PC-3 (cell line): ENCODE measurements at regions not wholly inside any gene's neighbourhood (a gene's known extent, or its start where the extent isn't known, plus 50 kb on each side); places are given as distances from the start of the nearest gene placed in this dataset.
"Not testable (repeated sequence)": the region's sequence is repeated elsewhere in the genome, so short reads cannot be mapped to it uniquely, and the experiment has no call there.

Experiments used
- ATAC-seq: fragments of 200-7000 bp; cut with Tn5 transposase; 2 replicates; pipeline ENCODE4 v1.9.1; 2020; ENCODE audit warnings: mild to moderate bottlenecking, moderate library complexity
- BruUV-seq: library from RNA; stranded (reverse); fragments of 400-500 nt; replicated peaks from 2 replicates; lab custom pipeline; 2021; lab: Mats Ljungman, UMichigan
- CTCF ChIA-PET: fragments of 300-600 bp; sonication (Branson Sonifier 250); formaldehyde crosslinking; loops from one replicate; lab custom pipeline; 2022; ENCODE audit warnings: antibody characterized with exemption; lab: Charles Lee
- POLR2A ChIA-PET: fragments of 300-600 bp; sonication (Branson Sonifier 250); formaldehyde crosslinking; loops from one replicate; lab custom pipeline; 2022; ENCODE audit warnings: antibody characterized with exemption; ENCODE audit not compliant: unreplicated experiment; lab: Charles Lee
- DNase-seq: peaks from one replicate; pipeline ENCODE4 v3.0.0-alpha.2; 2015
- H2AFZ ChIP-seq: fragments of 300-600 bp; sonication (generic); 2 replicates; pipeline ENCODE4 v1.6.0; 2016; ENCODE audit warnings: antibody characterized with exemption, low read length
- H3F3A ChIP-seq: fragments of 300-600 bp; sonication (generic); one replicate; pipeline ENCODE4 v1.6.0; 2017; ENCODE audit warnings: antibody characterized with exemption, low read length, control low read depth, mild to moderate bottlenecking; ENCODE audit not compliant: unreplicated experiment
- H3K27ac ChIP-seq: fragments of 300-600 bp; sonication (generic); 2 replicates; pipeline ENCODE4 v1.5.1; 2016; ENCODE audit warnings: mild to moderate bottlenecking, low read length
- H3K27me3 ChIP-seq: fragments of 300-600 bp; sonication (generic); 2 replicates; pipeline ENCODE4 v1.6.1; 2016; ENCODE audit warnings: low read length, mixed read lengths
- H3K36me3 ChIP-seq: fragments of 300-600 bp; sonication (generic); 2 replicates; pipeline ENCODE4 v1.6.1; 2016; ENCODE audit warnings: low read depth, mixed run types, low read length, mixed read lengths
- H3K4me1 ChIP-seq: fragments of 300-600 bp; sonication (generic); 2 replicates; pipeline ENCODE4 v1.5.1; 2016; ENCODE audit warnings: low read length; ENCODE audit not compliant: insufficient read depth
- H3K4me2 ChIP-seq: fragments of 300-600 bp; sonication (generic); 2 replicates; pipeline ENCODE4 v1.6.0; 2016; ENCODE audit warnings: low read length
- H3K4me3 ChIP-seq: fragments of 300-600 bp; sonication (generic); 2 replicates; pipeline ENCODE4 v1.5.1; 2016; ENCODE audit warnings: mild to moderate bottlenecking, low read length, mixed read lengths
- H3K79me2 ChIP-seq: fragments of 300-600 bp; sonication (generic); 2 replicates; pipeline ENCODE4 v1.6.1; 2017; ENCODE audit warnings: low read length, mixed read lengths
- H3K9ac ChIP-seq: fragments of 300-600 bp; sonication (generic); 2 replicates; pipeline ENCODE4 v1.6.0; 2016; ENCODE audit warnings: mild to moderate bottlenecking, low read length
- H3K9me2 ChIP-seq: fragments of 300-600 bp; sonication (generic); replicated peaks from 2 replicates; pipeline ENCODE4 v1.6.1; 2016; ENCODE audit warnings: mixed run types, low read length, mixed read lengths
- H3K9me3 ChIP-seq: fragments of 300-600 bp; sonication (generic); 2 replicates; pipeline ENCODE4 v1.6.1; 2016; ENCODE audit warnings: low read length, mixed read lengths
- H4K20me1 ChIP-seq: fragments of 300-600 bp; sonication (generic); 2 replicates; pipeline ENCODE4 v1.6.1; 2016; ENCODE audit warnings: low read length, mixed read lengths
- EZH2 ChIP-seq: fragments of 300-600 bp; sonication (generic); IDR thresholded peaks from one replicate; pipeline ENCODE4 v1.6.1; 2017; ENCODE audit warnings: antibody characterized with exemption, mild to moderate bottlenecking, low read length; ENCODE audit not compliant: unreplicated experiment
- EZH2phosphoT487 ChIP-seq: fragments of 300-600 bp; sonication (generic); IDR thresholded peaks from 2 replicates; pipeline ENCODE4 v1.6.1; 2018; ENCODE audit warnings: mild to moderate bottlenecking, antibody characterized with exemption, low read length, borderline replicate concordance
- intact Hi-C: fragments of 100-400 bp; cut with micrococcal nuclease; formaldehyde crosslinking; loops from 2 replicates; pipeline ENCODE4 v1.9.0; 2023
- TF ChIP-seq, protein P1 (sequence below): fragments of 300-600 bp; sonication (generic); conservative IDR thresholded peaks from 2 replicates; pipeline ENCODE4 v1.5.1; 2017; ENCODE audit warnings: antibody characterized with exemption, low read depth, mild to moderate bottlenecking, low read length

DNA sequence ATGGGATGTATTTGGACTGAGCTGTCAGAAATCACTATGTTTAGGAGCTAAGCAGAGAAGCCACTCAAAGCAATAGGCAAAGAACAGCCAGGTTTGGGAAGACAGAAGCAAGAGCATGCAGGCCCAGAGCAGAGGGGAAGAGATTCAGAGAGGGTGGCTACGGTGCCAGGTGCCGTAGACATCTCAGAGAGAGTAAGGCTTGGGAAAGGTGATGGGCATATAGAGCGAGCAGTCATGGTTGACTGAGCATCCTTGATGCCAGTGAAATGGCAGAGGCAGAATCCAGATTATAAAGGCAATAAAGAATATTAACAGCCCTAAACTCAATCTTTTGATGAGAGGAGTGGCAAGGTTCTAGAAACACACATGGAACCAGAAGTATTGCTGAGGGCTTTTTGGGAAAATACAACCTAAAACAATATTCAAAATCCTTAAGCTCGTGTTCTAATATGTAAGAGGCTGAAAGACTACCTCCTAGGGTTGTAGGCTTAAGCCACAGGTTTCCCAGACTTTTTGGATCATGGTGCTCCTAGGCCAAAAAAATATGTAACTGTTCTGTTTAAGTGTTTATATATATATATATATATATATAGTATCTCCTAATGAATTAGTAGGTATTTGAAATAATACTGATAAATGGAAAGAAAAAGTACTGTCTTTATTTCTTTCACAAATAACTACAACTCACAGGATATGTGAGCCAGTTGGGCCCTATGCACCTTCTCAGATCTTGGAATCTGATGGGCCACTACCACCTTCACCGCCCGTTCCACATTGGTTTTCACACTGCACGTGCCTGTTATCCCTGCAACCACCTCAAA lies 113.3 kb downstream of the MYCN start:
- CTCF ChIA-PET: no interaction called here
- ATAC-seq: no peak

DNA sequence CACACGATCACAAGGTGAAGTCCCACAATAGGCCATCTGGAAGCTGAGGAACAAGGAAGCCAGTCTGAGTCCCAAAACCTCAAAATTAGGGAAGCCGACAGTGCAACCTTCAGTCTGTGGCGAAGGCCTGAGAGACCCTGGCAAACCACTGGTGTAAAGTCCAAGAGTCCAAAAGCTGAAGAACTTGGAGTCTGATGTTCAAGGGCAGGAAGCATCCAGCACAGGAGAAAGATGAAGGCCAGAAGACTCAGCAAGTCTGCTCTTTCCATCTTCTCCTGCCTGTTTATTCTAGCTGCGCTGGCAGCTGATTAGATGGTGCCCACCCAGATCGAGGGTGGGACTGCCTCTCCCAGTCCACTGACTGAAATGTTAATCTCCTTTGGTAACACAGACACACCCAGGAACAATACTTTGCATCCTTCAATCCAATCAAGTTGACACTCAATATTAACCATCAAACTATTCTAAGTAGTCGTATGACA lies 112.3 kb downstream of the MYCN start:
- CTCF ChIA-PET, H3K27me3 ChIP-seq, ATAC-seq, H3F3A ChIP-seq, H3K27ac ChIP-seq, H2AFZ ChIP-seq, H3K9me2 ChIP-seq, H3K4me3 ChIP-seq, H3K9me3 ChIP-seq, H3K36me3 ChIP-seq, DNase-seq, POLR2A ChIA-PET, intact Hi-C loops, BruUV-seq, H3K4me2 ChIP-seq, H3K9ac ChIP-seq, H3K4me1 ChIP-seq, H3K79me2 ChIP-seq, H4K20me1 ChIP-seq: not testable (repeated sequence)

More for the DNA sequence above, 113.3 kb downstream of the MYCN start:
- Histone ChIP-seq H3K9me2 (no peaks in the 10 kb centered on the region), H3K9ac (no peak overlapping the region), H3K4me3 (no peak overlapping the region), H3K4me1 (no peaks in the 10 kb centered on the region), H3F3A (no peaks in the 10 kb centered on the region), H3K9me3 (no peaks in the 10 kb centered on the region), H3K4me2 (no peak overlapping the region), H3K27ac (no peak overlapping the region), H3K27me3 (no peaks in the 10 kb centered on the region), H3K79me2 (no peaks in the 10 kb centered on the region), H4K20me1 (no peaks in the 10 kb centered on the region), H3K36me3 (no peaks in the 10 kb centered on the region), H2AFZ (no peak overlapping the region)
- intact Hi-C loops: no loop called here
- POLR2A ChIA-PET: no interaction called here
- BruUV-seq: no TSS peak
- TF ChIP-seq EZH2 (no peak), EZH2phosphoT487 (no peak)
- TF ChIP-seq, protein P1, sequence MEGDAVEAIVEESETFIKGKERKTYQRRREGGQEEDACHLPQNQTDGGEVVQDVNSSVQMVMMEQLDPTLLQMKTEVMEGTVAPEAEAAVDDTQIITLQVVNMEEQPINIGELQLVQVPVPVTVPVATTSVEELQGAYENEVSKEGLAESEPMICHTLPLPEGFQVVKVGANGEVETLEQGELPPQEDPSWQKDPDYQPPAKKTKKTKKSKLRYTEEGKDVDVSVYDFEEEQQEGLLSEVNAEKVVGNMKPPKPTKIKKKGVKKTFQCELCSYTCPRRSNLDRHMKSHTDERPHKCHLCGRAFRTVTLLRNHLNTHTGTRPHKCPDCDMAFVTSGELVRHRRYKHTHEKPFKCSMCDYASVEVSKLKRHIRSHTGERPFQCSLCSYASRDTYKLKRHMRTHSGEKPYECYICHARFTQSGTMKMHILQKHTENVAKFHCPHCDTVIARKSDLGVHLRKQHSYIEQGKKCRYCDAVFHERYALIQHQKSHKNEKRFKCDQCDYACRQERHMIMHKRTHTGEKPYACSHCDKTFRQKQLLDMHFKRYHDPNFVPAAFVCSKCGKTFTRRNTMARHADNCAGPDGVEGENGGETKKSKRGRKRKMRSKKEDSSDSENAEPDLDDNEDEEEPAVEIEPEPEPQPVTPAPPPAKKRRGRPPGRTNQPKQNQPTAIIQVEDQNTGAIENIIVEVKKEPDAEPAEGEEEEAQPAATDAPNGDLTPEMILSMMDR: no peak
- no peak for DNase-seq

DNA sequence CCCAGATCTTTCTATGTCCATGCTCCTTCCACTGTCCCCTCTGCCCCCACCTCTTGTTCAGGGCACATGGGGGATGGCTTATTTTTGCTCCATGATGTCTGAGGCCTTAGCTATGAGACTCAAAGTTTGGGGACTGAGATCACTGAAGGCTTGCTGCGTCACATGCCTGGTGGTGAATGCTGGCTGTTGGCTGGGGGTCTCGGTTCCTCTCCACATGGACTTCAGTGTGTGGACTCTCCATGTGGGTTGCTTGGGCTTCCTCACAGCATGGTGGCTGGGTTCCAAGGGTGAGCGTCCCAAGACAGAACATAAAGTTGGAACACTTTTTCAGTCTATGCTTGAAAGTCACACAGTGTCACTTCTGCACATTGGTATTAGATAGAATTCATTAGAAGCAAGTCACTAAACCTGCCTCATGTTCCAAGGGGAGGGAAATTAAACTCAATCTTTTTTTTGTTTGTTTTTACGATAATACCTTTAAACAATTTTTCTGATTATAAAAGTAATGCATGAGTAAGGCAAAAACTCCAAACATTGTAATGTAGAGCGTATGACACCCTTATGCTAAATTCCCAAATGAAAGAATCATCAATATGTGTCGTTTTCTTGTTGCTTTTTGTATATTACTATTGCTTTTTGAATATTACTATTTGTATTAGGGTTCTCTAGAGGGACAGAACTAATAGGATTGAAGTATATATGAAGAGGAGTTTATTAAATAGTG lies 111.7 kb downstream of the MYCN start:
- Histone ChIP-seq H3K27ac (no peak overlapping the region), H3K4me2 (no peak overlapping the region), H3K9me3 (no peaks in the 10 kb centered on the region), H2AFZ (no peak overlapping the region), H3K27me3 (no peaks in the 10 kb centered on the region), H3K36me3 (no peaks in the 10 kb centered on the region), H3K9me2 (no peaks in the 10 kb centered on the region), H3K4me3 (no peak overlapping the region), H3F3A (no peaks in the 10 kb centered on the region), H3K79me2 (no peaks in the 10 kb centered on the region), H3K9ac (no peak overlapping the region), H4K20me1 (no peaks in the 10 kb centered on the region), H3K4me1 (no peaks in the 10 kb centered on the region)
- no peak for ATAC-seq
- TF ChIP-seq, protein P1: no peak
- TF ChIP-seq EZH2: no peak
- TF ChIP-seq EZH2phosphoT487: no peak
- no TSS peak for BruUV-seq
- intact Hi-C loops: no loop called here
- no peak for DNase-seq
- POLR2A ChIA-PET: no interaction called here
- CTCF ChIA-PET: no interaction called here
